ENCODE measurements at regions not wholly inside any gene's neighbourhood (a gene's known extent, or its start where the extent isn't known, plus 50 kb on each side); places are given as distances from the start of the nearest gene placed in this dataset.

- intact Hi-C loops (cut with micrococcal nuclease; ENCODE audit: unreplicated experiment) = no loop called here
- CTCF ChIA-PET = no interaction called here
- H3K27ac Mint-ChIP-seq (ENCODE audit: unreplicated experiment) = no peak overlapping the region
Observed at GRCh38 chr4:117661091-117662072, 372.9 kb upstream of the NDST3 start.

GRCh38 chr4:117664706-117665444 lies 369.4 kb upstream of the NDST3 start:
- BruUV-seq (replicated peaks) = no TSS peak
- intact Hi-C loops (cut with micrococcal nuclease; ENCODE audit: unreplicated experiment) = no loop called here
- Mint-ChIP-seq H3K27ac (ENCODE audit: unreplicated experiment) (no peak overlapping the region), H3K4me3 (ENCODE audit: unreplicated experiment) (no peak overlapping the region), H3K9me3 (ENCODE audit: unreplicated experiment) (no peaks in the 10 kb centered on the region), H3K27me3 (ENCODE audit: insufficient read depth, unreplicated experiment) (no peaks in the 10 kb centered on the region), H3K4me1 (ENCODE audit: low read depth, unreplicated experiment) (no peaks in the 10 kb centered on the region), H3K36me3 (ENCODE audit: insufficient read depth, unreplicated experiment) (no peaks in the 10 kb centered on the region)
- H3K4me3 ChIP-seq (ENCODE audit: low read depth, low read length) = no peak overlapping the region
- no peaks in the 10 kb centered on the region for H3K27me3 ChIP-seq (replicated peaks; ENCODE audit: control insufficient read depth, insufficient read depth, low read length)
- no peaks in the 10 kb centered on the region for H3K9me3 ChIP-seq
- DNase-seq = no peak
- no peaks in the 10 kb centered on the region for H3K4me1 ChIP-seq
- TF ChIP-seq CTCF (IDR thresholded peaks at IDR 0.05; ENCODE audit: insufficient read depth in 1 of 2, low read depth in 1 of 2, low read length in 1 of 2, severe bottlenecking in 1 of 2, unreplicated experiment in 1 of 2) = no peak
- ChIA-PET POLR2A (no interaction called here), CTCF (no interaction called here)
- H3K36me3 ChIP-seq (ENCODE audit: control insufficient read depth, insufficient read depth, low read length) = no peaks in the 10 kb centered on the region

More at GRCh38 chr4:117661091-117662072, 372.9 kb upstream of the NDST3 start:
- no peak for TF ChIP-seq CTCF (IDR thresholded peaks at IDR 0.05; ENCODE audit: insufficient read depth in 1 of 2, low read depth in 1 of 2, low read length in 1 of 2, severe bottlenecking in 1 of 2, unreplicated experiment in 1 of 2)
- no peaks in the 10 kb centered on the region for H3K4me1 ChIP-seq
- no peaks in the 10 kb centered on the region for H3K36me3 ChIP-seq (ENCODE audit: control insufficient read depth, insufficient read depth, low read length)
- H3K4me1 Mint-ChIP-seq (ENCODE audit: low read depth, unreplicated experiment) = no peaks in the 10 kb centered on the region
- POLR2A ChIA-PET = no interaction called here
- H3K9me3 ChIP-seq = no peaks in the 10 kb centered on the region
- no TSS peak for BruUV-seq (replicated peaks)
- H3K36me3 Mint-ChIP-seq (ENCODE audit: insufficient read depth, unreplicated experiment) = no peaks in the 10 kb centered on the region
- H3K9me3 Mint-ChIP-seq (ENCODE audit: unreplicated experiment) = peaks cover 18% of the 10 kb centered on the region
- H3K4me3 ChIP-seq (ENCODE audit: low read depth, low read length) = no peak overlapping the region
- H3K27me3 Mint-ChIP-seq (ENCODE audit: insufficient read depth, unreplicated experiment) = no peaks in the 10 kb centered on the region
- DNase-seq = no peak
- no peaks in the 10 kb centered on the region for H3K27me3 ChIP-seq (replicated peaks; ENCODE audit: control insufficient read depth, insufficient read depth, low read length)
- H3K4me3 Mint-ChIP-seq (ENCODE audit: unreplicated experiment) = no peak overlapping the region

- ChIA-PET POLR2A (no interaction called here), CTCF (no interaction called here)
- Mint-ChIP-seq H3K9me3 (ENCODE audit: unreplicated experiment) (peaks cover 6% of the 10 kb centered on the region), H3K4me3 (ENCODE audit: unreplicated experiment) (no peak overlapping the region), H3K4me1 (ENCODE audit: low read depth, unreplicated experiment) (no peaks in the 10 kb centered on the region), H3K27ac (ENCODE audit: unreplicated experiment) (no peak overlapping the region), H3K27me3 (ENCODE audit: insufficient read depth, unreplicated experiment) (no peaks in the 10 kb centered on the region), H3K36me3 (ENCODE audit: insufficient read depth, unreplicated experiment) (no peaks in the 10 kb centered on the region)
- no peaks in the 10 kb centered on the region for H3K27me3 ChIP-seq (replicated peaks; ENCODE audit: control insufficient read depth, insufficient read depth, low read length)
- no TSS peak for BruUV-seq (replicated peaks)
- intact Hi-C loops (cut with micrococcal nuclease; ENCODE audit: unreplicated experiment) = no loop called here
- no peaks in the 10 kb centered on the region for H3K36me3 ChIP-seq (ENCODE audit: control insufficient read depth, insufficient read depth, low read length)
- no peaks in the 10 kb centered on the region for H3K9me3 ChIP-seq
- no peak for DNase-seq
- no peak for TF ChIP-seq CTCF (IDR thresholded peaks at IDR 0.05; ENCODE audit: insufficient read depth in 1 of 2, low read depth in 1 of 2, low read length in 1 of 2, severe bottlenecking in 1 of 2, unreplicated experiment in 1 of 2)
- no peaks in the 10 kb centered on the region for H3K4me1 ChIP-seq
- H3K4me3 ChIP-seq (ENCODE audit: low read depth, low read length) = no peak overlapping the region
Observed at GRCh38 chr4:117676153-117676552, 358.1 kb upstream of the NDST3 start.
